ENCODE measurements at regions not wholly inside any gene's neighbourhood (a gene's known extent, or its start where the extent isn't known, plus 50 kb on each side); places are given as distances from the start of the nearest gene placed in this dataset.

- no peak for FAIRE-seq
- no peak for DNase-seq (ENCODE audit: insufficient read length, low spot score)
Observed at GRCh38 chr18:10205151-10205550, 249.3 kb upstream of the APCDD1 start.

GRCh38 chr18:10207682-10208345 is 246.6 kb upstream of the APCDD1 start:
- FAIRE-seq: no peak
- no peak for DNase-seq (ENCODE audit: insufficient read length, low spot score)

- DNase-seq (ENCODE audit: insufficient read length, low spot score) (no peak), FAIRE-seq (no peak)
Observed at GRCh38 chr18:10209302-10209701, 245.1 kb upstream of the APCDD1 start.

GRCh38 chr18:10210057-10210633 is 244.3 kb upstream of the APCDD1 start:
- FAIRE-seq (no peak), DNase-seq (ENCODE audit: insufficient read length, low spot score) (no peak)

DNA sequence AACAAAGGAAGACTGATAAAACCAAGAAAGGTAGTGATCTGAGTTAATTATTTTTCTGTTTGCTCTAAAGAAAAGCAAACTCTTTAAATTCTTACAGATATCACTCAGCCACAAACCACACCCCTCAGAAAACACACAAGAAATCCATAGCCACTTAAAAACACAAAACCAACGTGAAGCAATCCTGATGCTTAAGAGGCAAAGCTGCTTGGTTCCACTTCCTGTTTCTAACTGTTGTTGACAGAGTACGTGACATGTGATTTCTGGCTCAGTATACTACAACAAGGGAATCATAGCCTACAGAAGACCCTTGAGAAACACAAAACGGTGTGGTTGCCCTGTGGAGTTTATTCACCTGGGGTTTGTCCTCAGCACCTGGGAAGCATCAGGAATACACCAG is 240.9 kb upstream of the APCDD1 start:
- peak; percentile 51 for FAIRE-seq
- DNase-seq (ENCODE audit: insufficient read length, low spot score): peak; percentile 13

- DNase-seq (ENCODE audit: insufficient read length, low spot score) (no peak), FAIRE-seq (no peak)
Observed at GRCh38 chr18:10215446-10215845, 239.0 kb upstream of the APCDD1 start.

GRCh38 chr18:10216791-10217190 is 237.6 kb upstream of the APCDD1 start:
- FAIRE-seq (no peak), DNase-seq (ENCODE audit: insufficient read length, low spot score) (no peak)

GRCh38 chr18:10217211-10217610 is 237.2 kb upstream of the APCDD1 start:
- DNase-seq (ENCODE audit: insufficient read length, low spot score) (no peak), FAIRE-seq (no peak)

DNA sequence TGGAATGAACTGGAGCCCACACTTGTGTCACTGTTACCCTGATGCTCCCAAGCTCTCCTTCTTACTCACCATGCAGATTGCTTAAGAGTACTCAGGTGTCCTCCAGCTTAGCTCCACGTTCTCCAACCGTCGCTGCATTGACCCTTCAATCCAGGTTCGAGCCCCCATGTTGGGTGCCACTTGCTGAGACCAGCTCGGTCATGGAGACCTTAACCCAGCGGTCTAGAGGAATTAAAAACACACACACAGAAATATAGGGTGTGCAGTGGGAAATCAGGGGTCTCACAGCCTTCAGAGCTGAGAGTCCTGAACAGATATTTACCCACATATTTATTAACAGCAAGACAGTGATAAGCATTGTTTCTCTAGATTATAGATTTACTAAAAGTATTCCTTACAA is 229.1 kb upstream of the APCDD1 start:
- no peak for DNase-seq (ENCODE audit: insufficient read length, low spot score)
- FAIRE-seq: no peak

DNA sequence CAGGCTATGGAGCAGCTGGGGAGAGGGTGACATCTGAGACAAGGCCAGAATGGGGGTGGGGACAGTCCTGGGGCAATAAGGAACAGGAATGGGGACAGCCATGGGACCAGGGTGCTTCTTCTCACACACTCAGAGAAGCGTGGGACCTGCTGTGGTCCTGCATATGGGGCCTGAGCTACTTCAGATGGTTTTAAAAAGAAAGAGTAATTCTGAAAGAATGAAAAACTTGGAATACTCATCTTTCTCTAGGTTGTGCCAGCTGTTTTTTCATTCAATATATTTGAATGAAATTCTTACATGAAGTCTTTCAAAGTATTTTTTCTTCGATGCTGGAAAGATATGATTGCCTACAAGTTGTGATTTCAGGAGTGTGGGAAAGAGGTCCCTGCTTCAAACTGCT is 227.5 kb upstream of the APCDD1 start:
- no peak for DNase-seq (ENCODE audit: insufficient read length, low spot score)
- FAIRE-seq: no peak

GRCh38 chr18:10228326-10228725 is 226.1 kb upstream of the APCDD1 start:
- FAIRE-seq (no peak), DNase-seq (ENCODE audit: insufficient read length, low spot score) (no peak)

- DNase-seq (ENCODE audit: insufficient read length, low spot score): no peak
- FAIRE-seq: no peak
Observed at GRCh38 chr18:10229458-10229857, 225.0 kb upstream of the APCDD1 start.

DNA sequence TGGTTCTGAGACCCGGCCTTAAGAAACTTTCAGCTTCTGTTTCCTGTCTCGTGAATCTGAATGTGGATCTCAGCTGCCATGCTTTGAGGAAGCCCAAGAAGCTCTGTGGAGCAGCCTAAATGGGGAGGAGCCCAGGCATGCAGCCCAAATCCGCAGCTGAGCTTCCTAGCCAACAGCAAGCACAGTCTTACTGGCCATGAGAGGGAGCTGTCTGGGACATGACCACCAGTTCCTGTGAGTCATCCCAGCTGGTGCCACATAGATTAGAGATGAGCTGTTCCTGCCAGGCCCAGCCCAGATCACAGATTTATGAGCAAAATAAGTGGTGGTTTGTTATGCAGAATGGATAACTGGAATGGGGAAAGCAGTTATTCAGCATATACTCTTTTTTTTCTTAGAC is 224.4 kb upstream of the APCDD1 start:
- FAIRE-seq (no peak), DNase-seq (ENCODE audit: insufficient read length, low spot score) (no peak)

DNA sequence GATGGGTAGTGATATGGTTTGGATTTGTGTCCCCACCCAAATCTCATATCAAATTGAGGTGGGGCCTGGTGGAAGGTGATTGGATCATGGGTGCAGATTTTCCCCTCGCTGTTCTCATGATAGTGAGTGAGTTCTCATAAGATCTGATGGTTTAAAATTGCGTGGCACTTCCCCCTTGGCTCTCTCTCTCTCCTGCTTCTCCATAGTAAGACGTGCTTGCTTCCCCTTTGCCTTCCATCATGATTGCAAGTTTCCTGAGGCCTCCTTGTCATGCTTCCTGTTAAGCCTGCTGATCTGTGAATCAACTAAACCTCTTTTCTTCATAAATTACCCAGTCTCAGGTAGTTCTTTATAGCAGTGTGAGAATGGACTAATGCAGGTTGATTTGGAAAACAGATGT is 223.2 kb upstream of the APCDD1 start:
- no peak for DNase-seq (ENCODE audit: insufficient read length, low spot score)
- FAIRE-seq: no peak

DNA sequence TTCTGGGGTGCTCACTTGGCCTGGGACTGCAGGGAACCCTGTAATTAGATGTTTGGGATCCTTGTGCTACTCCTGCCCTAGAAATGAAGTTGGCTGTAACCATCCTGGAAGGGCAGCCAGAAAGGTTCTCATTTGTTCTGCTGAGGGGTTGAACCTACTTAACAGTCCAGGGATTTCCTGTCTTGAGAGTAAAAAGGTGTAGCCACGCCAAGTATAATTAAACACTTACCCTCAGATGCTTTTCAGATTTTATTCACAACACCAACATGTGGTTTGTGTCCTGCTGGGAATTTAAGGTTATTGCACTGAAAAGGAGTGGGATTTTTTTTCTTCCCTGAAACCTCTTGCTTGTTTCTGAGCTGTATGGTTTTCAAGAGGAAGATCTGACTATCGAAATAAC is 222.4 kb upstream of the APCDD1 start:
- no peak for DNase-seq (ENCODE audit: insufficient read length, low spot score)
- FAIRE-seq: no peak

DNA sequence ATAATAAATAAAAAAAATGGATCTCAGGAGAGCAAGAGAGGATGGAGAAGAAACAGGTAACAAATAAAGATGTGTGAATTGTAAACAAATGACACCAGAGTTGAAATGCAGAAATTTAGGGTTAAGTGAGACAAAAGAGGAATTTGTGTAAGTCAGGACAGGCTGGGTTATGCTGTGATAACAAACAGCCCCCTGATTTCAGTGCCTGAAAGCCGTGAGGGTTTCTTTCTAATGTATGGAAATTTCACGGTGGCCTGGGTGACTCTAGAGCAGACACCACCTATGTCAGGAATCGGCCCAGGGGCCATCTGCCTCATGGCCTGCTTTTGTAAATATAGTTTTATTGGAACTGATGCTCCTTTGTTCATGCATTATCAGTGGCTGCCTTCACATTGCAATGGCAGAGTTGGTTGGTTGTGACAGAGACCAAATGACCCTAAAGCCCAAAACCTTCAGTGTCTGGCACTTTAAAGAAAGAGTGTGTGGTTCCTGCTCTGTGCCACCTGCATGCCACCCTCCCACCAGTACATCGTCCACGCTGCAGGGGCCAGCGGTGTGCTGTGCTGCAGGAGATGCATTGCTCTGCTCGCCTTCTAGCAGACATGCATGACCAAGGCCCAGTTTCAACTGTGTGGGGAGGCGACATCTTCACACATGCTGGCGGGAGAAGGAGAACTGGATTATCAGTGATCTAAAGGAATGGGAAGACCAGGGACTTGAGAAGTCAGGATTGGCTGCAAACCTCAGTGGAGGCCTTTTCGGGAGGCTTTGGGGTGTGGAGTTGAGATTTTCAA is 221.2 kb upstream of the APCDD1 start:
- no peak for FAIRE-seq
- DNase-seq (ENCODE audit: insufficient read length, low spot score): no peak

DNA sequence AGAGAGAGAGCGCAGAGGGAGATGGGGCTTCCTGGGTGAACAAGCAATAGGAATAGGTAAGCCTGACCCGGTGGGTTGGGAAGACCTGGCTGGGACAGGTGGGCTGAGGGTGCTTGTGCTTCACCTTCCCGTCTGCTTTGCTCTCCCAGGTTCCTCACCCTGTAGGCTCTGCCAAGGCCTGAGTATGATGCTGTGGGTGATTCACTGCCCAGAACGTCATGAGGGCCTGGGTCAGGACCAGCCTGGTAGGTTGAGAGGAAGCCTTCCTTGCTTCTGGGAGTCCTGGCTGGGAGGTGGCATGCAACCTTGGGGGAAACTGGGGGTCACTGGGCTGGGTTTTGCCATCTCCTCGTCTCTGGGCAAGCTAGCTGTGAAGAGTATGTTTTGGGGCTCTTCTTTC is 220.2 kb upstream of the APCDD1 start:
- no peak for DNase-seq (ENCODE audit: insufficient read length, low spot score)
- FAIRE-seq: no peak

- DNase-seq (ENCODE audit: insufficient read length, low spot score) (no peak), FAIRE-seq (no peak)
Observed at GRCh38 chr18:10234912-10235660, 219.3 kb upstream of the APCDD1 start.

DNA sequence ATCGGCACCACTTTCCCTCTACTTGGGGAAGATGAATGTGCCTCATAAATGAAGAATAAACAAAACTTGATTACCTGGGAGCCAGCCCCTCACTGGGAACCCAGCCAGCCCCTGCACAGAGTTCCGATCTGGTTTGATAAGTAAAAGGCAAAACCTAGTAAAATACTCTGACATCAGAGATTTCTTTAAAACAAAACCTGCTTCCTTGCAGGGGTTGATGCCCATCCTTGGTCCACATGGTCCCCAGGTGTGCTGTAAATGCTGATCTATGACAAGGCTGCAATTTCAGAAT is 218.8 kb upstream of the APCDD1 start:
- FAIRE-seq (no peak), DNase-seq (ENCODE audit: insufficient read length, low spot score) (no peak)

DNA sequence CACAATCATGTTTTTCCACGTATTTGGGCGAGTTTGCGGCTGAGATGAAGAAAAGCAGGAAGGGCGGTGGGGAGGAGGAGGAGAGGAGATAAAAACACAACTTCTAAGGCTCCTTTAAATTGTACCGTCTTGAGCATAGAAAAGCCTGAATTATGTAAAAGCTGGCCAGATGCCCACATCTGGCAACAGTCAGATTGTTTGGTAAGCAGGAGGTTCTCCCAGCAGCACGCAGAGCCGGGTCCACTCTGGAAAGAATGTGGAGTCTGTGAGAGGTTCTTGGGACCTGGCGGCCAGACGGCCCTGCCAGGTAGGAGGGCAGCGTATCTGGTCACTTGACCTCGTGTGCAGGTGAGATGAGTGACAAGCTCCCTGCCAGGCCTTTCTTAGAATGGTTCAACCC is 215.3 kb upstream of the APCDD1 start:
- FAIRE-seq: no peak
- no peak for DNase-seq (ENCODE audit: insufficient read length, low spot score)

- FAIRE-seq: no peak
- no peak for DNase-seq (ENCODE audit: insufficient read length, low spot score)
Observed at GRCh38 chr18:10239991-10240634, 214.3 kb upstream of the APCDD1 start.

All from GM19239 (cell line).